Adrenal gland (tissue), 9 donors: ENCODE measurements at regions not wholly inside any gene's neighbourhood (a gene's known extent, or its start where the extent isn't known, plus 50 kb on each side); places are given as distances from the start of the nearest gene placed in this dataset.

Source experiments
- DNase-seq, 7 donors: peaks; one replicate each; pipeline ENCODE4 v3.0.0-alpha.2; 2019 to 2020
- H3K27ac ChIP-seq, 5 donors: fragments of 200-600 bp; sonication (generic) in 4 of 5; 1 replicate in 3 of 5; 2 replicates in 2 of 5; pipeline versions ENCODE4 v1.5.1 to v1.8.0; 2016 to 2020; ENCODE audit warnings: mild to moderate bottlenecking in 1 of 5
- H3K27me3 ChIP-seq: fragments of 200-600 bp; 2 replicates; pipeline ENCODE4 v1.8.0; 2021
- H3K36me3 ChIP-seq, 2 donors: fragments of 200-600 bp; replicated peaks in 1 of 2; 1 replicate in 1 of 2; 2 replicates in 1 of 2; pipeline versions ENCODE4 v1.5.1 to v1.8.0; 2018 to 2022
- H3K4me1 ChIP-seq, 2 donors: fragments of 200-600 bp; replicated peaks in 1 of 2; 1 replicate in 1 of 2; 2 replicates in 1 of 2; pipeline versions ENCODE4 v1.5.1 to v1.8.0; 2018 to 2021
- H3K4me3 ChIP-seq, 4 donors: fragments of 200-600 bp; sonication (generic) in 3 of 4; one replicate each; pipeline ENCODE4 v1.5.1; 2016 to 2018
- H3K9me3 ChIP-seq, 3 donors: fragments of 200-600 bp; sonication (generic) in 1 of 3; replicated peaks in 1 of 3; 1 replicate in 2 of 3; 2 replicates in 1 of 3; pipeline versions ENCODE4 v1.5.1 to v1.8.0; 2016 to 2021
- CTCF ChIP-seq, 6 experiments: fragments of 450-650 bp in 4 of 6; fragments of 200-600 bp in 2 of 6; sonication (generic) in 1 of 6; IDR thresholded peaks; 1 replicate in 5 of 6; 2 replicates in 1 of 6; pipeline versions ENCODE4 v1.5.1 to v1.8.0; 2016 to 2021; ENCODE audit warnings: antibody characterized with exemption in 6 of 6, mild to moderate bottlenecking in 2 of 6, moderate library complexity in 1 of 6
- POLR2A ChIP-seq, 2 donors: fragments of 450-650 bp; IDR thresholded peaks; one replicate each; pipeline ENCODE4 v1.6.1; 2017; ENCODE audit warnings: antibody characterized with exemption in 2 of 2, mild to moderate bottlenecking in 2 of 2, moderate library complexity in 1 of 2
- WGBS, 4 donors: extraction: QIAGEN DNeasy Blood & Tissue Kit in 2 of 4; methylation state at CpG; one replicate each; pipeline versions ENCODE4 v1.1.5 to v1.1.7; 2013 to 2017; 5-methylcytosine and 5-hydroxymethylcytosine counted together
- intact Hi-C, 2 donors: fragments of 100-400 bp; cut with DNase I; formaldehyde crosslinking; loops; one replicate each; pipeline versions ENCODE4 v1.14.1 to v1.15.0; 2022 to 2023
- donor health status: healthy with polysubstance abuse.
- donor health status: Bipolar disorder and iron deficiency.
- donor health status: DM: yes; HTN: yes; CAD: no.
- donor health status: DM: no; HTN: no; CAD: no.
- donor health status: DM: no; HTN: no; CAD: no.

GRCh38 chr17:73735245-73735644 lies 91.0 kb upstream of the SDK2 start:
- Histone ChIP-seq H3K27ac (no peak overlapping the region), H3K4me1 (peaks cover 0 to under 1% of the 10 kb centered on the region in 2 donors), H3K9me3 (no peaks in the 10 kb centered on the region), H3K4me3 (no peak overlapping the region), H3K27me3 (no peaks in the 10 kb centered on the region), H3K36me3 (no peaks in the 10 kb centered on the region)
- 62 to 86% (median 79%) methylated on average over 6 of the region's 6 CpGs for WGBS, 4 donors
- TF ChIP-seq CTCF (IDR thresholded peaks at IDR 0.05) (no peak), POLR2A (IDR thresholded peaks at IDR 0.05) (no peak)
- DNase-seq, result no peak
- intact Hi-C loops, result no loop called here

GRCh38 chr17:73738751-73739575 lies 94.7 kb upstream of the SDK2 start:
- Histone ChIP-seq H3K36me3 (no peaks in the 10 kb centered on the region), H3K9me3 (no peaks in the 10 kb centered on the region), H3K4me1 (peaks cover 0 to 3% of the 10 kb centered on the region in 2 donors), H3K27ac (no peak overlapping the region), H3K4me3 (no peak overlapping the region), H3K27me3 (no peaks in the 10 kb centered on the region)
- intact Hi-C loops, result no loop called here
- TF ChIP-seq CTCF (IDR thresholded peaks at IDR 0.05) (no peak), POLR2A (IDR thresholded peaks at IDR 0.05) (no peak)
- 72 to 81% (median 80%) methylated on average over 16 of the region's 16 CpGs for WGBS, 4 donors
- DNase-seq, result no peak

- H3K27ac ChIP-seq, result no peak overlapping the region
- WGBS, 4 donors, result 61 to 71% (median 65%) methylated on average over 8 of the region's 8 CpGs
- no peaks in the 10 kb centered on the region for H3K9me3 ChIP-seq
- DNase-seq, result no peak
- intact Hi-C loops, result no loop called here
- H3K36me3 ChIP-seq, result no peaks in the 10 kb centered on the region
- TF ChIP-seq POLR2A (IDR thresholded peaks at IDR 0.05) (no peak), CTCF (IDR thresholded peaks at IDR 0.05) (no peak)
- no peaks in the 10 kb centered on the region for H3K27me3 ChIP-seq
- H3K4me3 ChIP-seq, result no peak overlapping the region
- peaks cover 0 to 3% of the 10 kb centered on the region in 2 donors for H3K4me1 ChIP-seq
Observed at GRCh38 chr17:73740370-73740769, 96.1 kb upstream of the SDK2 start.

GRCh38 chr17:73742948-73743381 lies 98.7 kb upstream of the SDK2 start:
- Histone ChIP-seq H3K4me1 (peaks cover 0 to 3% of the 10 kb centered on the region in 2 donors), H3K36me3 (no peaks in the 10 kb centered on the region), H3K4me3 (no peak overlapping the region), H3K9me3 (no peaks in the 10 kb centered on the region), H3K27me3 (no peaks in the 10 kb centered on the region), H3K27ac (no peak overlapping the region)
- TF ChIP-seq CTCF (IDR thresholded peaks at IDR 0.05), result no peak
- TF ChIP-seq POLR2A (IDR thresholded peaks at IDR 0.05), result no peak
- WGBS, 4 donors, result 68 to 80% (median 74%) methylated on average over 11 to 17 of the region's 17 CpGs
- no peak for DNase-seq
- intact Hi-C loops, result no loop called here
